Endothelial cell of umbilical vein (primary cell): ENCODE measurements at regions not wholly inside any gene's neighbourhood (a gene's known extent, or its start where the extent isn't known, plus 50 kb on each side); places are given as distances from the start of the nearest gene placed in this dataset.

Source experiments
- POLR2AphosphoS5 ChIP-seq: IDR thresholded peaks from 2 replicates; pipeline ENCODE4 v1.6.1; 2012; ENCODE audit warnings: low read depth, mild to moderate bottlenecking, control low read depth, low read length, moderate library complexity; ENCODE audit not compliant: insufficient read depth
- TF ChIP-seq, protein P1 (sequence below), 2 donors: IDR thresholded peaks; 1 replicate in 1 of 2; 2 replicates in 1 of 2; pipeline ENCODE4 v1.5.1; 2011; ENCODE audit warnings: low read length in 2 of 2, mild to moderate bottlenecking in 2 of 2, moderate library complexity in 2 of 2, control low read depth in 1 of 2, inconsistent platforms in 1 of 2, low read depth in 1 of 2; ENCODE audit not compliant: insufficient read depth in 1 of 2; ENCODE audit errors: extremely low read depth in 1 of 2

DNA sequence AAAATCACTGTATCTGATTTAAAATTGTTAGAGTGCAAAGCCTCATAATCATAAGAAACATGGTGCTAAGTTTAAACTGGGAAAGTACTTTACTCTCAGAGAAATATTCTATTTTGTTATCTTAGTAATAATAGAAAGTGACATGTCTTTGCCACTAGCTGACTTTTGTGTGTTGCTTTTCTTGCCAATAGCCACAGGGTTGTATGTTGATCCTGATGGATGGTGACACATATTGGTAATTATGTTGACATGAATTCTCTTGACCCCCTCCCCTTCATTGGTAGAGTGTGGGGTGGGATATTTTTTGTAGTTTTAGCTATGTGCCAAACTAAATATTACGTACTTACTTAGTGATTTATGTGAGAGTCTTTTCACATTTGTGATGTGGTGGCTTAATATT, 103.1 kb upstream of the MAP9 start:
- TF ChIP-seq POLR2AphosphoS5, result no peak
- TF ChIP-seq, protein P1, sequence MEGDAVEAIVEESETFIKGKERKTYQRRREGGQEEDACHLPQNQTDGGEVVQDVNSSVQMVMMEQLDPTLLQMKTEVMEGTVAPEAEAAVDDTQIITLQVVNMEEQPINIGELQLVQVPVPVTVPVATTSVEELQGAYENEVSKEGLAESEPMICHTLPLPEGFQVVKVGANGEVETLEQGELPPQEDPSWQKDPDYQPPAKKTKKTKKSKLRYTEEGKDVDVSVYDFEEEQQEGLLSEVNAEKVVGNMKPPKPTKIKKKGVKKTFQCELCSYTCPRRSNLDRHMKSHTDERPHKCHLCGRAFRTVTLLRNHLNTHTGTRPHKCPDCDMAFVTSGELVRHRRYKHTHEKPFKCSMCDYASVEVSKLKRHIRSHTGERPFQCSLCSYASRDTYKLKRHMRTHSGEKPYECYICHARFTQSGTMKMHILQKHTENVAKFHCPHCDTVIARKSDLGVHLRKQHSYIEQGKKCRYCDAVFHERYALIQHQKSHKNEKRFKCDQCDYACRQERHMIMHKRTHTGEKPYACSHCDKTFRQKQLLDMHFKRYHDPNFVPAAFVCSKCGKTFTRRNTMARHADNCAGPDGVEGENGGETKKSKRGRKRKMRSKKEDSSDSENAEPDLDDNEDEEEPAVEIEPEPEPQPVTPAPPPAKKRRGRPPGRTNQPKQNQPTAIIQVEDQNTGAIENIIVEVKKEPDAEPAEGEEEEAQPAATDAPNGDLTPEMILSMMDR (IDR thresholded peaks at IDR 0.05; ENCODE audit: extremely low read depth in 1 of 2, insufficient read depth in 1 of 2, low read depth in 1 of 2, low read length in 2 of 2), result no peak
